ENCODE measurements at regions not wholly inside any gene's neighbourhood (a gene's known extent, or its start where the extent isn't known, plus 50 kb on each side); places are given as distances from the start of the nearest gene placed in this dataset.

DNA sequence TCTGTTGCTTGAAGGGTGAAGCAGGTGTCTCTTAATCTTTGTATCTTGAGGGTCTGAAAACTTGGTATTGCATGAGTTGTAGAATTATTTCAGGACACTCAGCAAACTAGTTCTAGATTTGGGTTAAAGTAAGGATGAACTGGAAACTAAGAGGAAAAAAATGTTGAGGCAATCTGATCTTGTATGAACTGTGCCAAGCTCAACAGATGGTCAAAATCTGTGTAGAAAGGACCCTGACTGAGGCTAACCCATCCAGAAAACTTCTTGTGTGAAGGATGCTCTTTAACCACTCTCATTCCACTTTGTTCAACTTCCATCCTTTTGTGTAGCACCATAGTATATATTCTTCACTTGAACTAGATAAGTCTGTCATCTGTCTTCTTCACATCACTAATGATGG lies 861.7 kb downstream of the SLC4A3 start:
- DNase-seq (ENCODE audit: low spot score) = no peak

DNA sequence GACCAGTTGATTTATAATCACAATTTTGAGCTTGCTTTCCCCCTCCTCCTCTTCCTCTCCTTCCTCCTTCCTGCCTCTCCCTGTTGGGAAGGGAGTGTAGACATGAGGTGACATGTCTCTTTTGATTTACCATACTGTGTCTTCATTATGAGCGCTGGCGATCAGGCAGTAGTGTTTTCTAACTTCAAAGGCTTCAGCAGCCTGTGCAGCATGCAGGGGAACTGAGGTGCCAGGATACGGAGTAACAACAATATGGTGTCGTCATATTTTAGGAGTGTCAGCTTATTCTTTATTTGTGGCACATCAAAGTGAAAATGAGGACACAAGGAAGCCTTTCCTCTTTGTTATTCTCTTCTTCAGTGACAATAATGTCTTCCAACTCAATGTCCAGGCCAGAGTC lies 864.2 kb downstream of the SLC4A3 start:
- no peak for DNase-seq (ENCODE audit: low spot score)

DNA sequence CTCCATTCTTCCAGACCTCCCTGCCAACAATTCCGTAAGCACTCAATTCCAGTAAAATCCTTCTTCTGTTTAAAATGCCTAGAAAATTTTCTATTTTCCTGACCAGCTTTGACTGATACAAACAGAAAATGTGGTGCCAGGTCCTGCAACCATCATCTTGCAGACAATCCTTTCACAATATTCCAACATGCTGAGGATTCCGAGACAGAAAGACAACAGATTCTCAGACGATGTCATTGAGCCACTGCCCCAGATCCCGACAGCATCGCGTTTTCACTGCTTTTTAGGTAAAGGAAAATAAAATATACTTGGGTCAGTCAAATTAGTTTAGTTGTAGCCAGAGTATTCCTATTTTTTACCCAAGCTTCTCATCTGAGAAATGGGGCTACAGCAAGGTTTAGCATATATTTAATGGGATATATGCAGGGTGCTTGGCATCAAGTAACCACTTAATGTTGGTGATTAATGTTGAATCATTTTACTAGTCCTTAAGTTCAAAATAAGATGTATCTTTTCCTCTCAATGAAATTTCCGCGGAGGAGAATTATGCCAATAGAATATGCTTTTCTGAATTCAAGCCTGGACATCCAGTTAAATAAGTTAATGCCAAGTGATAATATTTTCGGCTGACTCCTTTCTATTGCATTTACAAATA lies 866.6 kb downstream of the SLC4A3 start:
- DNase-seq (ENCODE audit: low spot score) = no peak

DNA sequence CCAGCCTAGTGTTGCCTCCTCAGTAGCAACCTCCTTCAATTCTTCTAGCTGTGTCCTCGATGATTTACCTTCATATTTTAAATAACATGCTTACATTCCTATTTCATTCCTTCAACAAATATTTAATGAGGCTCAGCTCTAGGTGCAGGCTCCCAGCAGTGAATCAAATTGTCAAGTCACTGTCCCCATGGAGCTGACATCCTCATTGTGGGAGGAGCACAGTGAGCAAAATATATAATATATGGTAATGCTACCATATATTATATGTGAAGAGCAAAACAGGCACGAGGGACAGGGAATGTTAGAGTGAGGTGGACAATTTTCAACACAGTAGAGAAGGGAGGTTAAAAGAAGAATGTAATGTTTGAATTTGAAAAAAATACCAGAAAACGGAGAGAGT lies 869.1 kb downstream of the SLC4A3 start:
- no peak for DNase-seq (ENCODE audit: low spot score)

DNA sequence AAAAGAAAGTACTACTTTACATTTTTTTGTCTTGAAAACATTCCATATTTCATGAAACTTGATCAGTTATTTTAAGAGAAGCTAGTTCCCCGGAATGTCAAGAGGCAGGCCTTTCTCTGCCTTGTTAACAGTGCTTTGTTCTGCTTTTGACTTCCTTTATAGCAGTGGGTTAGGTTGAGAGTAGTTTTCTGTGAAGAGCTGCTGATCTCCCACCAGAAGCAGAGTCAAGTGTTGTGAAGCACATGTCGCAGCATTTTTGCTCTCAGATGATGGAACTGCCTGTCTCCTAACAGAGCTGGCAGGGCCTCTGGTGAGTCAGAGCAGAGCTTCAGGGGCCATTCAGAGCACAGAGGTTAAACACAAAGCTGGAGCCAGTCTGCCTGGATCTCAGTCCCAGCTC lies 871.8 kb downstream of the SLC4A3 start:
- DNase-seq (ENCODE audit: low spot score) = no peak

DNA sequence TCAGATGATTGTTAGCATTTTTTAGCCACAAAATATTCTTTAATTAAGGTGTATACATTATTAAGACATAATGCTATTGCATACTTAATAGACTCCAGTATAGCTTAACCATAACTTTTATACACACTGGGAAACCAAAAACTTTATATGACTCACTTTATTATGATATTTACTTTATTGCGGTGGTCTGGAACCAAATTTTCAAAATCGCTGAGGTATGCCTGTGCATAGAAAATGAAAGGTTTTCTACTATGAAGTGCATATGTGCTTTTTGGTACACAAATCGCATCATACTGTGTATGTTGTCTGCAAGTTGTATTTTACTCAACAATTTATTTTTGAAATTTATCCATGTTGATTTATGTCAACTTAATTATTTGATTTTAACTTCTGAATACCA lies 875.1 kb downstream of the SLC4A3 start:
- DNase-seq (ENCODE audit: low spot score) = no peak

DNA sequence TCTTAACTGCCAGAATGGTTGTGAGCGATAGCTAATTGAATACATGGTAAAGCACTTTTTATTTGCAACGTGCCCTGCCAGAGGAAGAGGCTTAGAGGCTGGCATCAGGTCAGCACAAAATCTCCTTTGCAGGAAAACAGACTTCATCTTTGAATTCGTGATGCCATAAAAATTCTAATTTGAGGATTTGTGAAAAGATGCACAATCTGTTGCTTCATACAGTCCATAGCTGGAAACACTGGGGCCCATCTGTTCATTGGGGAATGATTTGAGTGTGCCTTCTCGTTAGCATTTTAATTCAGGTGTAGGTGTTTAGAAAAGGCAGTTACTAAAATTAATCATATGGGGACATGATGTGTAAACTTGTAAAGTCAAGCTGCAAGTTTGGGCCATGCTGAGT lies 876.0 kb downstream of the SLC4A3 start:
- no peak for DNase-seq (ENCODE audit: low spot score)

DNA sequence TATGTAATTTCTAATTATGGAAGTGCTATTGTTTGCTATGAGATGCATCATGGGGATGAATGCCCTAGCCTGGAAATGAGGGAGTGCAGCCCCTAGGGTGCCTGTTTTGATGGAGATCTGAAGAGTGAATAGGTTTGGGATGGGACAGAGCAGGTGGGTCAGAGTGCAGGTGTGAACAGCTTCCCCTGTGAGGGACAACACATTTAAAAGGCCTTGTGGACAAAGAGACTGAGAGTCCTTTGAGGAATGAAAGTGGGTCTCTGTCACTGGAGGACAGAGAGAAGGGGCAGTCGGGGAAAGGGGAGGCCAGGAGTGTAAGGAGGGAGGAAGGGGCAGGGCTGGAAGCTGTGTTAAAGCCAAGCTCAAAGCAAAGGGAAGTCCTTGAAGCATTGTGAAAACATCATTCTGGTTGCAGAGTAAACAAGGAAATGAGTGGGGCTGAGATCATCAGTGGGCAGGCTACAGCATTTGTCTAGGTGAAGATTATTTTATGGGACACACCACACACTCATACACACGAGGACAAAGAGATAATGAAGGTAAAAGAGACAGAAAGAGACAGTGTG lies 877.6 kb downstream of the SLC4A3 start:
- no peak for DNase-seq (ENCODE audit: low spot score)

DNA sequence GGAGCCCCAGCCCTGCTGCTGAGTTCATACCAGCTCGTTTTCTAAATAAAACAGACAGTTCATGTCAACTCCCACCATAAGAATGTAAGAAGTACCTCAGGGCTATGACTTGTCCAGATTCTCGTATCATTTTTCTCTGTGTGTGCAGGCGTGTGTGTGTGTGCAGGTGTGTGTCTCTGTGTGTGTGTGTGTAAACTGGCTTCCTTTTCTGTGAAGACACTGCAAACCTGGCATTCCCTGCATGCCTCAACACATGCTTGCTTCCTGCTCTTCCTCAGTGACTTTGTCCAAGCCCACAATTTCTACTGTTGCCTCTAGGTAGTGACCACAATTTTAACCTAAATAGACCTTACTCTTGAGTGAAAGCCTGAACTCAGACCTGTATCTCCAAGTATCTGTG lies 879.0 kb downstream of the SLC4A3 start:
- DNase-seq (ENCODE audit: low spot score) = no peak

DNA sequence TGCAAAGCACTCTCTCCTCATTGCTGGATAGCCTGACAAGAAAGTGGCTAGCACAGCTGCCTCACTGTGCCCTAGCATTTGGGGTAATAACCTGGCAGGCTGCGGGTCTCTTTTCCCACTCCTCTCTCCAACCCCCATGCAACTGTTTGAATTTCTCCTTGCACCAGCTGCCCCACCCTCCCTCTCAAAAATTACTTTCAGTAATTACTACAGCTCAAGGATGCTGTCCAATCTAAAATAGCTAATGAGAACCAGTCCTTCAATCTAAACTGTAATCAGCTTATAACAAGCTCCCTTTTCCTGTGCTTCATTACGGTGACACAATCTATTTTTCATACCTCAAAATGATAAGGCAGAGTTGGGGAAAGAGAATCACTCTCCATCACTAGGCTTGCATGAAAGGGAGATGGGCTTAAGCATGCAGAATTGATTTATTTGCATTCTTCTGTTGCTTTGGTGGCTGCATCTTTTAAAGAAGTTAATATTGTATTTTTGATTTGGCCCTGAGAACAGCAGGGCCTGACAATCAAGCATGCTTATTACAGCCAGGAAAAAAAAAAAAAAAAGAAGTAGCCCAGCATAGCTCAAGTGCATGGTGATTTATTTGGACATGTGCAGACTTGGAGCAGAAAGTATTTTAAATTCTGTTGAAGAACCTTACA lies 881.8 kb downstream of the SLC4A3 start:
- no peak for DNase-seq (ENCODE audit: low spot score)

DNA sequence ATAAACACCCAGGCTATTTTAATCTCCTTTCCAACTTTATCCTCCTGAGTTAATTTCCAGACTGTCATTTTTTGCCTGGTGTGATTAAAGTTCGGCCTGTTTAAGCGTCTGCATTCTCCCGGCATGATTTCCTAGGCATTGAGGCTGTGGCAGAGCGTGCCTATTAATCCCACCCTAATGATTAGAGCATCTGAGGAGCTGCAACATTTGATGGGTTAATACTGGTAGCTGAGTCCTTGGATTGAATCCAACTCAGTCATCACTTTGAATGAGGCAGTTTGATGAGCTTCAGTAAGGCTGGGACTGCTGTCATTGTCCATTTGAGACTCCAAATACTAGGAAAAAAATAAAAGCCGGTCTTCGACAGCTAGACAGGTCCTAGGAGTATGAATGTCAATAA lies 882.5 kb downstream of the SLC4A3 start:
- DNase-seq (ENCODE audit: low spot score) = no peak

DNA sequence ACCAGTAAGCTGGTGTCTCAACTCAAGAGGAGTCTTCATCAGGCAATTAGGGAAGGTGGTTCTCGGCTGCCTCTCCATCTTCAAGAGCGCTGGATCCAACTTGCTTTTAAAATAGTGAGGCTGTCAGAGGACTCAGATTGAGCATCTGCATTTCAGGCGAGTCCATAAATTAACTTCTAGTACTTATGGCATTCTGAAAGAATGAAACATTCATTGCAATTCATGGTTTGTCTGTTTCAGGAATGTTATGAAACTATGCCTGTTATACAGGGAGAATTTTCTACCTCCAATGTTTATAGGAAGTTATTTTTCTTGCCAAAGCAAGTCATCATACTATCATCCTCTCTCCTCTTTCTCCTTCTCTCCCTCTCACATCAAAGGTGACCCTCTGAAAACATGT lies 883.2 kb downstream of the SLC4A3 start:
- no peak for DNase-seq (ENCODE audit: low spot score)

DNA sequence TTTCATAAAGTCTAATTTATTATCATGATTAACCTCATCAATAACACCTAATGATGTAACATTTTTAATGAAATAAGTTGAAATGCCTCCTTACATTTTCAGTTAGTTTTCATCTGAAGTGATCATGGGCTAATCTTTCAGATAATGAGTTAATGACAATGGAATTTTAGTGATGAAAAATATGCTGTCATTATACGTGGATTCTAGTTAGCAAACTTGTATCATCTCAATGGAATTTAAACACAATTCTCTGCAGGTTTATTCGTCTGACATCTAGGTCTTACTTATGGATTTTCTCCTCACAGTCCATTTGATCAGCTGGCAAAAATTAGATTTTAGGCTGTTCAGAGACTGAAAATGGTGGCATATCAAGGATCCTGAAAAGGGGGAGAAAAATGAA lies 885.0 kb downstream of the SLC4A3 start:
- no peak for DNase-seq (ENCODE audit: low spot score)

DNA sequence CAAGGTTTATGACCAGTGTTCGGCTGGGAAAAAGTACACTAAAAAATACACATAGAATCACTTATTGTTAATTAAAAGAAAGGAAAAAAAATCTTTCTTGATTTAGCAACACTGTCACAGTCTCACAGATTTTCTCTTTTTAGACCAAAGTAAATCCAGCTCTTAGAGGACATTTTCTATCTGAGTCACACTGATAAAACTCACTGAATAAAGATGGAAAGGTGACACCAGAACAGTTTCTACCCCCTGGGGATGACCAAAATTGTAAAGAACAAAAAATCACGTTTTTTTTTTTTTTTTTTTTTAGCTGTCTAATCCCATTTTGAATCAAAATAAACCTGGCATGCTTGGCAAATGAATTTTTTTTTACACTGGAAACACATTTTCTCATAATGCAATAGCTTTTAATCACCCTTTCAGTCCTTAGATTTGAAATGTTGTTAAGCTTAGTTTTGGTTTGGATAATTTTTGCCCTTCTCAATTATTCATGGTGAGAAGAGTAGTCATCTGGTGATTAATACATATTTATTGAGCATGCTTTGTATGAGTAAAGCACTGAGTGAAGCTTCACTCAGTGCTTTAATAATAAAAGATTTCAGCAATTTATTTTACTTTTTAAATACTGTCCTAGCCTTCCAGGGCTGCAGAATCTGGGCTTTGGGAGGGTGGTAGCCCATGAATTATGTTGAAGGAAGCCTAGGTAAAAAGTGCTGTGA lies 886.3 kb downstream of the SLC4A3 start:
- no peak for DNase-seq (ENCODE audit: low spot score)

DNA sequence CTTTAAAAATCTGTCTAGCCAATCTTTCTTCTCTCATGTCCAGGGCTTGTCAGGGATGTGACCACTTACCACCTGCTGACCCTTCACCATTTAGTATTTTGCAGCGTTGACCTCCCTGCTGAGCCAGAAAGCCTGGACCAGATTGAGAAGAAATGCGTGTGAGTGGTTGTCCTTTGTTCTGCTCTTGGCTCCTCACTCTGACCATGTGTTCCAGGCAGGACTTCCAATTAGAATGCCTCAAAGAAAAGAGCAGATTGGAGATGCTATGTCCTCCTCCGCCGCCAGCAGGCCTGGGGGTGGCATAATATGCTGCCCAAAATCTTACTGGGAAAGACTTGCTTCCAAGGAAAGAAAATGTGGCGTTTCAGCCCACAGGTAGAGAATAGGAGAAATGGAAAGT lies 894.1 kb downstream of the SLC4A3 start:
- no peak for DNase-seq (ENCODE audit: low spot score)

DNA sequence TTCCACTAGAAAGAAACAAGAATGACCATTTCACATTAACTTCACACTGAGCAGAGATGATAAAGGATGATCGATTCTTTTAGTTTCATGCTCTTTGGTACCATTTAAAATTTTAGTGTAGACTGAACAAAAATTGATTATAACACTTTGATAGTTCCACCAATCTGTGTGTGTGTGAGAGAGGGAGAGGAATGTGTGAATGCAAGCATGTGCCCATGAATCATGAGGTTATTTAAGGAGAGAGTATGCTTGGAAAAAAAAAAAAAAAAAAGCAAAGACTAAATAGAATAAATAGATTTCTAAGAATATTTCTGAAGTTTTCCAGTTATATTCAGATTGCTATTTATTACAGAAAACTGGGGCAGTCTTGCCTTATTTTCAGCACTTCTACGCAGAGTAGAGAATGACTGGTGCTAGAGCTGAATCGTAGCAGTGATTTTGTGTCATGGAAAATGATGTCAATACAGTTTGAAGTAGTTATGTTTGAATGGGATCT lies 900.8 kb downstream of the SLC4A3 start:
- DNase-seq (ENCODE audit: low spot score) = no peak

DNA sequence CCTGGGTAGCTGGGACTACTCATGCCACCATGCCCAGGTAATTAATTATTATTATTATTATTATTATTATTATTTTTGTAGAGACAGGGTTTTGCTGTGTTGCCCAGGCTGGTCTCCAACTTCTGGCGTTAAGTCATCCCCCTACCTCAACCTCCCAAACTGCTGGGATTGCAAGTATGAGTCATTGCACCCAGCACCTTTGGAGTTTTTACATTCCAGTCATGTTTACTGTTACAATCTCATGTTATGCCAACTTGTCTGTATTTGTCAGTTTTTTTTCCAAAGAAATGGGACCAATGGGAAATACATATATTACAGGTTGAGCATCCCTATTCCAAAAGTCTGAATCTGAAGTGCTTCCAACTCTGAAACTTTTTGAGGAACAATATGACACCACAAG lies 903.8 kb downstream of the SLC4A3 start:
- no peak for DNase-seq (ENCODE audit: low spot score)

DNA sequence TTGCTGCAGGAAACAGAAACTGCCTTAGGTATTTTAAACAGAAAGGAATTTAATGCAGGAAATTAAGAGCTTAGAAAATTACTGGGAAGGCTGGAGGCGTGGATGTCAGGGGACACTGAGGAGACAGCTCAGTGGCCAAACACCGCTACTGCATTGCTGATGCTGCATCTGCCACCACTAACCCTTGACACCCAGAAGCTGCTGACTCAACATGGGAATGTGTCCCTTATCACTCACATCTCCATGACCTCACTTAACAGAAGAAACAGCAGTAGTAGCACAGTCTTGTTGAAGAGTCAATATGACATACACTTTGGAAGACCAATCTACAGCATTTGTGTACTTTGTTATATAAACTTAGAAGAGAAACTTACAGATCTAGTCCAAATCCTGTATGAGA lies 906.1 kb downstream of the SLC4A3 start:
- no peak for DNase-seq (ENCODE audit: low spot score)

DNA sequence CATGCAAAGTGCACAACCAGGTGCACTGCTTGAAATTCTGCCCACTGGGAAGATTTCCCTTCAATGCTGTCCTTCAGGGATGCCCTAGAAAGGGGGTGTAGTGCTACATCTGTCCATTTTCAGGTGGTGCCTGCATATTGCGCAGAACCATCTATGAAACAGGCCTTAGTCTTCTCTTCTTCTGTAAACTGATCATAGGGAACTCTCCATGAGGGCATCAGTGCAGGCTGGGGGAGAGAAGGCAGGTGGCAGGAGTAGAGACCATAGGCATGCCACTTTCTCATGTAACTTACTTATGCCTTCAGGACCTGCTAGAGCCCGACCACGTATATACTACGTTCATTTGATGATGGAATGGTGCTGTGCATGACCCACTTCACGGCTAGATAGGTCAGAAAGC lies 912.1 kb downstream of the SLC4A3 start:
- no peak for DNase-seq (ENCODE audit: low spot score)

DNA sequence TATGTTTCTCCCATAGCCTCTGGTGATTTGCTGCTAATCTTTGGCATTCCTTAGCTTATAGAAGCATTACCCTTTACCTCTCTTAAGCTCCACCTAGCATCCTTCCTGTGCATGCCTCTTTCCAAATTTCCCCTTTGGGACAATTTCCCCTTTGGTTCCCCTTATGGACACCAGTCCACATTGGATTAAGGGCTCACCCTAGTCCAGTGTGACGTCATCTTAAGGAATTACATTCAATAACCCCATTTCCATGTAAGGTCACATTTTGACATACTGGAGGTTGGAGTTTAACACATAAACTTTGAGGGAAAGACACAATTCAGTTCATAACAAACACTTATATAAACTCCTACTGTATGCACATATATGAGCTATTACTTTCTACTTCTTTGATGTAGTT lies 916.6 kb downstream of the SLC4A3 start:
- no peak for DNase-seq (ENCODE audit: low spot score)

DNA sequence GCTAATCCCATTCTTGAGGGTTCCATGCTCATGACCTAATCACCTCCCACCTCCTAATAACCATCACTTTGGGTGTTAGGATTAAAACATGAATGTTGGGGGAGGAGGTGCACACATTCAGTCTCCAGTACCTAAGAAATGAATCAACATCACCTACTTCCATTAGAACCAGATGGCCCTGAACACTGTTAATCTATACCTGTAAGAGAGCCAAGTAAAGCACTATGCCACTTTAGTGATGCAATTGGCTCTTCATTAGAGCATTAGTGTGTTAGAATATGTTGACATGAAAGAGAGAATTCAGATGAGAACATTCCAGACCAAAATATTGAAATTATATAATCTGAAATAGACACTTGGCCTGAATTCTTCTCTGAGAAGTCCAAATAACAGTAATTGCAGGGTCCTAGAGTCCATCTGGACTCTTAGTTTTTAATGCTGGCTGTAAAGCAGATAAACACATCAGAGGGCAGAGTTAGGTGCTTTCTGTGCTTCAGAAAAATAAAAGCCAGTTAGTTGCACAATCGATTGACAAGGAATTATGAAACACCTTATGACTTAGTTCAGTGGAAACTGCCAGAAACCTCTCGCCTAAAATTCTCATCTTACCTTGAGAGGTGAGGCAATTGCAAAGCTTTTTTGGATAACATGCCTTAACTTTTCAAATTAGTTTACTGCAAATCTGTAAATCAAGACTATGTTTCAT lies 923.7 kb downstream of the SLC4A3 start:
- DNase-seq (ENCODE audit: low spot score) = no peak

All from ureter (tissue), 1 donor.